K562 (cell line): ENCODE measurements at regions not wholly inside any gene's neighbourhood (a gene's known extent, or its start where the extent isn't known, plus 50 kb on each side); places are given as distances from the start of the nearest gene placed in this dataset.

ENCODE experiments used
- AFF1 ChIP-seq, 2 experiments: fragments of 450-650 bp; IDR thresholded peaks; 2 replicates each; pipeline ENCODE4 v1.6.1; 2018; ENCODE audit warnings: mild to moderate bottlenecking in 2 of 2, low read depth in 1 of 2; ENCODE audit not compliant: partially characterized antibody in 2 of 2
- CBFA2T3 ChIP-seq: fragments of 450-650 bp; IDR thresholded peaks from 2 replicates; pipeline ENCODE4 v1.6.1; 2017
- CTCF ChIP-seq, 3 experiments: IDR thresholded peaks in 2 of 3; conservative IDR thresholded peaks in 1 of 3; 2 replicates each; pipeline ENCODE4 v1.5.1; 2011 to 2012; ENCODE audit warnings: low read length in 3 of 3, mild to moderate bottlenecking in 3 of 3, control low read depth in 2 of 3, improper control_type of control experiment in 1 of 3, inconsistent platforms in 1 of 3, low read depth in 1 of 3, mixed read lengths in 1 of 3, moderate library complexity in 1 of 3; ENCODE audit not compliant: insufficient read depth in 2 of 3
- DDX20 ChIP-seq: fragments of 450-650 bp; IDR thresholded peaks from 2 replicates; pipeline ENCODE4 v1.6.1; 2016; ENCODE audit warnings: missing genetic modification characterization, low read depth, mild to moderate bottlenecking, missing compliant biosample characterization, moderate library complexity
- ELF4 ChIP-seq: fragments of 450-650 bp; formaldehyde crosslinking; IDR thresholded peaks from 2 replicates; pipeline ENCODE4 v1.4.0; 2022; ENCODE audit warnings: missing genetic modification characterization
- KDM5B ChIP-seq: fragments of 200-600 bp; sonication (generic); IDR thresholded peaks from 2 replicates; pipeline ENCODE4 v1.6.1; 2012; ENCODE audit warnings: low read depth, mild to moderate bottlenecking, moderate library complexity, low read length, control low read depth, inconsistent platforms; ENCODE audit not compliant: insufficient replicate concordance
- NR2C1 ChIP-seq, 2 experiments: fragments of 450-650 bp; IDR thresholded peaks; 2 replicates each; pipeline ENCODE4 v1.6.1; 2017; ENCODE audit warnings: mild to moderate bottlenecking in 2 of 2, antibody characterized with exemption in 1 of 2, inconsistent platforms in 1 of 2, missing compliant biosample characterization in 1 of 2, missing genetic modification characterization in 1 of 2
- POLR2A ChIP-seq: fragments of 450-650 bp; conservative IDR thresholded peaks from 2 replicates; pipeline ENCODE4 v1.6.1; 2016
- RAD21 ChIP-seq, 2 experiments: fragments of 250-450 bp in 1 of 2; fragments of 450-650 bp in 1 of 2; sonication (Bioruptor Pico) in 1 of 2; formaldehyde crosslinking in 1 of 2; IDR thresholded peaks in 1 of 2; conservative IDR thresholded peaks in 1 of 2; 2 replicates each; pipeline versions ENCODE4 v1.4.0 to v1.8.0; 2020 to 2022; ENCODE audit warnings: mild to moderate bottlenecking in 2 of 2, moderate library complexity in 1 of 2
- RBM15 ChIP-seq: fragments of 200-400 bp; formaldehyde crosslinking; IDR thresholded peaks from 2 replicates; pipeline ENCODE4 v1.6.1; 2018; ENCODE audit warnings: mild to moderate bottlenecking, low read length, moderate library complexity; ENCODE audit not compliant: insufficient read depth
- RNF219 ChIP-seq: fragments of 250-450 bp; sonication (Bioruptor Pico); IDR thresholded peaks from 2 replicates; pipeline ENCODE4 v1.5.0; 2022; ENCODE audit warnings: mild to moderate bottlenecking

GRCh38 chr10:55943403-55943802, 417.7 kb downstream of the ZWINT start:
- TF ChIP-seq CTCF (IDR thresholded peaks at IDR 0.05 in 2 of 3, conservative IDR thresholded peaks at IDR 0.05 in 1 of 3; ENCODE audit: insufficient read depth in 2 of 3, low read depth in 1 of 3, low read length in 3 of 3) (no peak), CBFA2T3 (no peak), RBM15 (no peak), RAD21 (CRISPR knock-in tag; conservative IDR thresholded peaks at IDR 0.05 in 1 of 2, IDR thresholded peaks at IDR 0.05 in 1 of 2) (no peak), AFF1 (IDR thresholded peaks at IDR 0.05; ENCODE audit: low read depth in 1 of 2, partially characterized antibody in 2 of 2) (no peak), RNF219 (CRISPR knock-in tag) (no peak), NR2C1 (IDR thresholded peaks at IDR 0.05) (no peak), NR2C1 (tag; IDR thresholded peaks at IDR 0.05) (no peak), ELF4 (CRISPR knock-in tag) (no peak), DDX20 (tag) (no peak), KDM5B (no peak), POLR2A (no peak)
